ENCODE measurements at regions not wholly inside any gene's neighbourhood (a gene's known extent, or its start where the extent isn't known, plus 50 kb on each side); places are given as distances from the start of the nearest gene placed in this dataset.

DNA sequence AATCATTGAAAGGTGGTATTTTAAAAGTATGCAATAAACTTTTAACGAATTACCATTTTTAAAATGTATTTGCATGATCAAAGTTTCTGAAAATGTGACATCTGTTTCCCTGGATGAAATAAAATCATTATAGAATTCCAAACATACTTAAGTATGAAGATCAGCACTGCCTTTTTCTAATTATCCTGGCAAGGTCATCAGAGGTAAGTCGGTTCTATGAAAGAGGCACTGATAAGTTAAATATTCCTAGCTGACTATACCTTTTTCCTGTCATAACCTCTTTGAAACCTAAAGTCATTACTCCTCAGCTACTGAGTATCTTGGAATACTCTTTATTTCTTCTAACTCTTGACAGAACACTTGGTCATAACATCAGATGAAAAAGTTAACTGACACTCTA is 406.1 kb upstream of the ALCAM start:
- Mint-ChIP-seq H3K9me3 (ENCODE audit: low read depth) (no peaks in the 10 kb centered on the region), H3K27me3 (ENCODE audit: low read depth) (no peaks in the 10 kb centered on the region), H3K4me3 (ENCODE audit: unreplicated experiment) (no peak overlapping the region), H3K36me3 (ENCODE audit: low read depth) (no peaks in the 10 kb centered on the region), H3K4me1 (ENCODE audit: low read depth) (peaks cover 28% of the 10 kb centered on the region), H3K27ac (ENCODE audit: unreplicated experiment) (no peak overlapping the region)
- DNase-seq (ENCODE audit: low spot score) = no peak
- TF ChIP-seq, protein P1, sequence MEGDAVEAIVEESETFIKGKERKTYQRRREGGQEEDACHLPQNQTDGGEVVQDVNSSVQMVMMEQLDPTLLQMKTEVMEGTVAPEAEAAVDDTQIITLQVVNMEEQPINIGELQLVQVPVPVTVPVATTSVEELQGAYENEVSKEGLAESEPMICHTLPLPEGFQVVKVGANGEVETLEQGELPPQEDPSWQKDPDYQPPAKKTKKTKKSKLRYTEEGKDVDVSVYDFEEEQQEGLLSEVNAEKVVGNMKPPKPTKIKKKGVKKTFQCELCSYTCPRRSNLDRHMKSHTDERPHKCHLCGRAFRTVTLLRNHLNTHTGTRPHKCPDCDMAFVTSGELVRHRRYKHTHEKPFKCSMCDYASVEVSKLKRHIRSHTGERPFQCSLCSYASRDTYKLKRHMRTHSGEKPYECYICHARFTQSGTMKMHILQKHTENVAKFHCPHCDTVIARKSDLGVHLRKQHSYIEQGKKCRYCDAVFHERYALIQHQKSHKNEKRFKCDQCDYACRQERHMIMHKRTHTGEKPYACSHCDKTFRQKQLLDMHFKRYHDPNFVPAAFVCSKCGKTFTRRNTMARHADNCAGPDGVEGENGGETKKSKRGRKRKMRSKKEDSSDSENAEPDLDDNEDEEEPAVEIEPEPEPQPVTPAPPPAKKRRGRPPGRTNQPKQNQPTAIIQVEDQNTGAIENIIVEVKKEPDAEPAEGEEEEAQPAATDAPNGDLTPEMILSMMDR (IDR thresholded peaks at IDR 0.05) = no peak

DNA sequence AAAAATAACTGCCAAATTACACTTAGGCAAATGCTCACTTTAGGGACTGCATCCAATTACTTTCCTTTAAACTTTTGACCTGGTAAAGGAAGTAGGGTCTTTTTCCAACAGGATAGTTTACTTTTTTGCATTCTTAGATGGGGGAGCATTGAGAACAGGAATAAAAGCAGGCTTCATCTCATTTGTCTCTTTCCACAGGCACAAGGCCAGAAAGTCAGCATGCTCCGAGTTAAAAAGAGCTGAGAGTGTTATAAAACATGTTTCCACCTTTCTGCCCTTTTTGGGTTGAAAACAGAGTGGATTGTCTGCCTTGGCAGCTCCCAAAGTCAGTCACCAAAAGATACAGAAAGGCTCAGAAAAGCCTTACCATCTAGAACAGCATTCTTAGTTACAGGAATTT is 404.9 kb upstream of the ALCAM start:
- Mint-ChIP-seq H3K4me3 (ENCODE audit: unreplicated experiment) (no peak overlapping the region), H3K36me3 (ENCODE audit: low read depth) (no peaks in the 10 kb centered on the region), H3K27me3 (ENCODE audit: low read depth) (no peaks in the 10 kb centered on the region), H3K9me3 (ENCODE audit: low read depth) (no peaks in the 10 kb centered on the region), H3K4me1 (ENCODE audit: low read depth) (peaks cover 28% of the 10 kb centered on the region), H3K27ac (ENCODE audit: unreplicated experiment) (no peak overlapping the region)
- TF ChIP-seq, protein P1 (IDR thresholded peaks at IDR 0.05) = no peak
- no peak for DNase-seq (ENCODE audit: low spot score)

DNA sequence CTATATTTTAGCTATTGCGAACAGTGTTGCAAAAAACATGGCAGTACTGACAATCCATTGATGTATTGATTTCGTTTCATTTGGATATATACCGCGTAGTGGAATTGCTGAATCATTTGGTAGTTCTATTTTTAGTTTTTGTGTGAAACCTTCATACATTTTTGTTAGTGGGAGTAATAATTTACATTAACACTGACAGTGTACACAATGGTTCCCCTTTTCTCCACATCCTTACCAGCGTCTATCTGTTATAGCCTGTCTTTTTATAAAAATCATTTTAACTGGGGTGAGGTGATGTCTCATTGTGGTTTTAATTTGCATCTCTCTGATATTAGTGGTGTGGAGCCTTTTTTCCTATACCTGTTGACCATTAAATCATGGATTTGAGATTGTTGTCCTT is 392.4 kb upstream of the ALCAM start:
- no peak for DNase-seq (ENCODE audit: low spot score)
- Mint-ChIP-seq H3K27ac (ENCODE audit: unreplicated experiment) (no peak overlapping the region), H3K27me3 (ENCODE audit: low read depth) (no peaks in the 10 kb centered on the region), H3K4me3 (ENCODE audit: unreplicated experiment) (no peak overlapping the region), H3K9me3 (ENCODE audit: low read depth) (peaks cover 16% of the 10 kb centered on the region), H3K4me1 (ENCODE audit: low read depth) (no peaks in the 10 kb centered on the region), H3K36me3 (ENCODE audit: low read depth) (peaks cover 8% of the 10 kb centered on the region)
- TF ChIP-seq, protein P1 (IDR thresholded peaks at IDR 0.05) = no peak

DNA sequence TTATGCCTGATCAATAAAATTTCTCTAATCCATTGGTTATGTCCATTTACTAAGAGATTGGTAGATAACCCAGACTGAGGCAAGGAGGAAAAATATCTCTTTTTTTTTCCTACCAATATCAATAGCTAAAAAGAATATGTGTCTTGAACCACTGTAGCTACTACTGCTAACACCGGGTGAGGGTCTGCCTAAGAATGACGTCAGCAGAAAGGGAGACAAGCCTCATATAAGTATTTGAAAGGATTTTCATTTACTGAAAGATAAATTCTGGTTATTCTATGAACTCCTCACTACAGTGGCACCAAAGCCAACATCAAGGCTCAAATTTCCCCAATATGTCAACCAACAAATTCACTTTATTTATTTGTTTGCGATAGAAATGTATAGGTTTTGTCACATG is 389.0 kb upstream of the ALCAM start:
- H3K27ac Mint-ChIP-seq (ENCODE audit: unreplicated experiment) = no peak overlapping the region
- TF ChIP-seq, protein P1 (IDR thresholded peaks at IDR 0.05) = no peak
- peaks cover 15% of the 10 kb centered on the region for H3K9me3 Mint-ChIP-seq (ENCODE audit: low read depth)
- H3K4me1 Mint-ChIP-seq (ENCODE audit: low read depth) = no peaks in the 10 kb centered on the region
- H3K36me3 Mint-ChIP-seq (ENCODE audit: low read depth) = peaks cover 11% of the 10 kb centered on the region
- no peak for DNase-seq (ENCODE audit: low spot score)
- no peaks in the 10 kb centered on the region for H3K27me3 Mint-ChIP-seq (ENCODE audit: low read depth)
- H3K4me3 Mint-ChIP-seq (ENCODE audit: unreplicated experiment) = no peak overlapping the region

DNA sequence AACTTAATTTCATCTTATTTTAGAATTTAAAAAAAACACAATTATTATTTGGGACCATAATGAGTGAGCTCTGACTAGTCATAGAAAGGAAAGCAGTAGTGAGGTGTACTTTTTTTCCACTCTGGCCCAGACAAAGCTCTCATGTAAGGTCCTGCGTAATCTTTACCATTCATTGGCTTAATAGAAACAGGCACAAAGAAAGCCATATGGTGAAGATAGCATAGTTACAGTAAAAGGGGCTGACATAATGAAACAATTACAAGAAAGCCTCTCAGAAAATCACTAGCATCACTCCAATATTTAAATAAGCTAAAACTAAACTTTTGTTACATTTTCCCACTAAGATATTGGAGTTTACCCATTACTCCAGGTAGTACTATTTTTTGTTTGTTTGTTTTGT is 384.6 kb upstream of the ALCAM start:
- Mint-ChIP-seq H3K27me3 (ENCODE audit: low read depth) (no peaks in the 10 kb centered on the region), H3K36me3 (ENCODE audit: low read depth) (peaks cover 3% of the 10 kb centered on the region), H3K4me1 (ENCODE audit: low read depth) (no peaks in the 10 kb centered on the region), H3K9me3 (ENCODE audit: low read depth) (peaks cover 4% of the 10 kb centered on the region), H3K27ac (ENCODE audit: unreplicated experiment) (no peak overlapping the region), H3K4me3 (ENCODE audit: unreplicated experiment) (no peak overlapping the region)
- no peak for DNase-seq (ENCODE audit: low spot score)
- TF ChIP-seq, protein P1 (IDR thresholded peaks at IDR 0.05) = no peak
